Tibial nerve (tissue), 4 donors: ENCODE measurements at regions not wholly inside any gene's neighbourhood (a gene's known extent, or its start where the extent isn't known, plus 50 kb on each side); places are given as distances from the start of the nearest gene placed in this dataset.

Experiments
- DNase-seq, 2 donors: peaks; one replicate each; pipeline ENCODE4 v3.0.0-alpha.2; 2019; ENCODE audit warnings: low spot score in 2 of 2
- H3K27ac ChIP-seq, 4 donors: fragments of 200-600 bp; sonication (generic) in 3 of 4; one replicate each; pipeline ENCODE4 v1.5.1; 2017 to 2019; ENCODE audit warnings: mild to moderate bottlenecking in 1 of 4
- H3K27me3 ChIP-seq, 2 donors: fragments of 200-600 bp; sonication (generic) in 1 of 2; one replicate each; pipeline versions ENCODE4 v1.5.1 to v1.6.0; 2017 to 2019
- H3K36me3 ChIP-seq, 3 donors: fragments of 200-600 bp; sonication (generic); one replicate each; pipeline ENCODE4 v1.5.1; 2018 to 2019
- H3K4me1 ChIP-seq, 4 donors: fragments of 200-600 bp; sonication (generic) in 3 of 4; one replicate each; pipeline ENCODE4 v1.5.1; 2017 to 2019
- H3K4me3 ChIP-seq, 4 donors: fragments of 200-600 bp; sonication (generic) in 3 of 4; one replicate each; pipeline ENCODE4 v1.5.1; 2017 to 2019; ENCODE audit warnings: mild to moderate bottlenecking in 1 of 4, moderate library complexity in 1 of 4
- H3K9me3 ChIP-seq, 4 donors: fragments of 200-600 bp; sonication (generic) in 3 of 4; one replicate each; pipeline ENCODE4 v1.5.1; 2017 to 2019
- CTCF ChIP-seq, 5 experiments: fragments of 200-600 bp in 3 of 5; fragments of 450-650 bp in 2 of 5; sonication (generic) in 3 of 5; IDR thresholded peaks; one replicate each; pipeline ENCODE4 v1.5.1; 2016 to 2019; ENCODE audit warnings: antibody characterized with exemption in 5 of 5, mild to moderate bottlenecking in 3 of 5, moderate library complexity in 2 of 5
- EP300 ChIP-seq, 2 donors: sonication (generic); formaldehyde crosslinking; IDR thresholded peaks; one replicate each; pipeline ENCODE4 v1.6.1; 2017; ENCODE audit warnings: antibody characterized with exemption in 2 of 2, mild to moderate bottlenecking in 1 of 2
- POLR2A ChIP-seq, 2 donors: fragments of 450-650 bp; IDR thresholded peaks; one replicate each; pipeline ENCODE4 v1.6.1; 2017; ENCODE audit warnings: antibody characterized with exemption in 2 of 2, mild to moderate bottlenecking in 2 of 2, moderate library complexity in 2 of 2
- WGBS, 2 donors: methylation state at CpG; one replicate each; pipeline ENCODE4 v1.1.5; 2018; 5-methylcytosine and 5-hydroxymethylcytosine counted together

DNA sequence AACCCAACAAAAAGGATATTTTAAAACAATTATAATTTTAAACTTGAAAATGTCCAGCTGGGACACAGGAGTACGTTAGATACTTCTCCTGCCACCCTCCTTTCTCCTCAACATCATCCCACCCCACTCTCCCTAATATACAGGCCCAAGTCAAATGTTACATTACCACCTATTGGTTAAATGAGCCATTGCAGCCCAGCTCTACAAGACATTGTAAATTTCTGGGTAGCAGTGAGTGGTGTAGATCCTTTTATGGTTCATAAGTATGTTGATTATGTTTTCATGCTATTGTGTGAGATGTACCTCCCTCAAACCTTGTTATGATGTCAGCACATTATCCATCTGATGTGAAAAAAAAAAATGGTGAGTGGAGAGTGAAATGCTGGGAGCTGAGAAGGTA lies 187.1 kb upstream of the BCOR start:
- Histone ChIP-seq H3K36me3 (no peaks in the 10 kb centered on the region), H3K4me1 (peaks cover 0 to 14% (median 0%) of the 10 kb centered on the region in 4 donors), H3K27ac (no peak overlapping the region), H3K4me3 (no peak overlapping the region), H3K9me3 (peaks cover 0 to 5% (median 0%) of the 10 kb centered on the region in 4 donors), H3K27me3 (no peaks in the 10 kb centered on the region)
- no peak for DNase-seq
- TF ChIP-seq CTCF (IDR thresholded peaks at IDR 0.05) = no peak
- no peak for TF ChIP-seq EP300 (IDR thresholded peaks at IDR 0.05)
- no peak for TF ChIP-seq POLR2A (IDR thresholded peaks at IDR 0.05)
- WGBS, 2 donors = 68 to 89% methylated on average over 1 of the region's 1 CpG

DNA sequence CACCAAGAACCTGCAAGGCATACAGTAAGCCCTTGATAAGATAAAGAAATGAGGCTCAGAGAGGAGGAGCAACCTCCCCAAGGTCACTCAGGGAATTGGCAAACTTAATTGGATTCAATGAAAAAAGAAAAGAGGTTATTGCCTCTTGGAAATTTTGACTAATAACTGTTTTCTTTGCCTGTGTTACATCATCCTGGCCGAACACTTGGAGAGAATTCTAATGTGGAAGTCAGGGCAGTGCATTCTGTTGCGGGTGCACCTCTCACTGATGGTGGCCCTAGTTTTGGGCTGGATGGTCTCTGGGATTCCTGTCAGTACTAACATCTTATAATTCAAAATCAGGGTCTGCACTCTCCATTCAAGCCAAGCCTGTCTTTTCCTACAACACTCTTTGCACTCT lies 186.2 kb upstream of the BCOR start:
- Histone ChIP-seq H3K9me3 (no peaks in the 10 kb centered on the region), H3K4me1 (peaks cover 0 to 14% (median 0%) of the 10 kb centered on the region in 4 donors), H3K36me3 (no peaks in the 10 kb centered on the region), H3K27me3 (no peaks in the 10 kb centered on the region), H3K4me3 (no peak overlapping the region), H3K27ac (peak overlapping the region in 1 of 4 donors; percentile 11)
- no peak for DNase-seq
- WGBS, 2 donors = 61 to 78% methylated on average over 2 of the region's 2 CpGs
- TF ChIP-seq POLR2A (IDR thresholded peaks at IDR 0.05) (no peak), EP300 (IDR thresholded peaks at IDR 0.05) (no peak), CTCF (IDR thresholded peaks at IDR 0.05) (no peak)

- Histone ChIP-seq H3K27ac (peak overlapping the region in 1 of 4 donors; percentile 11), H3K27me3 (no peaks in the 10 kb centered on the region), H3K36me3 (no peaks in the 10 kb centered on the region), H3K9me3 (no peaks in the 10 kb centered on the region), H3K4me3 (no peak overlapping the region), H3K4me1 (peaks cover 0 to 14% (median 0%) of the 10 kb centered on the region in 4 donors)
- TF ChIP-seq POLR2A (IDR thresholded peaks at IDR 0.05) (no peak), CTCF (IDR thresholded peaks at IDR 0.05) (no peak), EP300 (IDR thresholded peaks at IDR 0.05) (no peak)
- WGBS, 2 donors = 26 to 69% methylated on average over 10 of the region's 10 CpGs
- no peak for DNase-seq
These were observed 185.3 kb upstream of the BCOR start for GRCh38 chrX:40282946-40283660.

DNA sequence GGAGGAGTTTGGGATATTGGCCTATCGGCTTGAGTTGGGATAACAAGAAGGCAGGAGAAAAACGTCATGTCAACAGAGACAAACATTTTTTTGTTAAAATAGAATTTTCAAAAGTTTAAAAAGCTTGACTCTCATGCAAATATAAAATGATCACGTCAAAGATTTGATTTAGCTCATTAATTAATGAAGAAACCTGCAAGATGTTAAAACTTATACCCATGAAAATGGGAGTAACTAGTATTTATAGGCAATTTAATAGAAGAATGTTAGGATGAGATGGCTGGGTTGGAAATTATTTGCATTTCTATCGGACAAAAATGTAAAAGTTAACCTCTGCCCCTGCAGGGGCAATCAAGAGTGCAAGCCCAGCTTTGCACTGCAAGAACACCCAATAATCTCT lies 184.6 kb upstream of the BCOR start:
- TF ChIP-seq EP300 (IDR thresholded peaks at IDR 0.05) (no peak), CTCF (IDR thresholded peaks at IDR 0.05) (no peak), POLR2A (IDR thresholded peaks at IDR 0.05) (no peak)
- no peak overlapping the region for H3K27ac ChIP-seq
- H3K9me3 ChIP-seq = no peaks in the 10 kb centered on the region
- H3K36me3 ChIP-seq = no peaks in the 10 kb centered on the region
- H3K27me3 ChIP-seq = no peaks in the 10 kb centered on the region
- no peak for DNase-seq
- H3K4me1 ChIP-seq = peaks cover 0 to 14% (median 0%) of the 10 kb centered on the region in 4 donors
- H3K4me3 ChIP-seq = no peak overlapping the region
- WGBS, 2 donors = 46 to 57% methylated on average over 4 of the region's 4 CpGs

DNA sequence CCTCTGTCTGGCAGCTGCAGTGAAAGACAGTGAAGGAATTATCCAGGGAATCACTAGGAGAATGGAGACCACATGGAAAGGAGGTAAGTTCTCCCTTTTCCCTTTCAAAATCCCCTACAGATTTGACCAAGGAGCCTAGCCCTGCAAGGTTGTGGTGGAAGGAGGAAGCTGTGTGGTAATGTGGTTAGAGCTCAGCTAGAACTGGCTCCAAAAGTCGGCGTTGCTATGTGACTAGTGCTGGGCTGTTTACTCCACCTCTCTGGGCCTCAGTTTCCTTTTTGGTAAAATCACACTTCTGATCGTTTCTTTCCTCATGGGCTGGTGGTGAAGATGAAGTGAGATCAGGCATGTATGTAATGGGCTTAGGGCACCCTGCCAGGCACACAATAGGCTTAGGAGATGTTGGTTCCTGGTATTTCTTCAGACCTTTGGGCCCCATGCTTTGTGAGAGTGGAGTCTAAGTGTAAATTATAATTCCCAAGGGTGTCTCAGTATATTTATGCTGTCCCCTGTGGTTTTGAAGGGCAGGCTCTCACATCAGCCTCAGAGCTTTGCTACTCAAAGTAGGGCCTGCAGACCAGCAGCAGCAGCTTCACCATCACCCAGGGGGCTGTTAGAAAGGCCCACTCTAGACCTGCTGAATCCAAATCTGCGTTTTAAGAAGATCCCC lies 183.7 kb upstream of the BCOR start:
- Histone ChIP-seq H3K27me3 (no peaks in the 10 kb centered on the region), H3K9me3 (no peaks in the 10 kb centered on the region), H3K27ac (no peak overlapping the region), H3K4me1 (peaks cover 0 to 14% (median 0%) of the 10 kb centered on the region in 4 donors), H3K36me3 (no peaks in the 10 kb centered on the region), H3K4me3 (no peak overlapping the region)
- TF ChIP-seq POLR2A (IDR thresholded peaks at IDR 0.05) (no peak), EP300 (IDR thresholded peaks at IDR 0.05) (no peak), CTCF (IDR thresholded peaks at IDR 0.05) (no peak)
- WGBS, 2 donors = 73 to 77% methylated on average over 4 of the region's 4 CpGs
- no peak for DNase-seq
